Prostate gland (tissue), 2 donors: ENCODE measurements at regions not wholly inside any gene's neighbourhood (a gene's known extent, or its start where the extent isn't known, plus 50 kb on each side); places are given as distances from the start of the nearest gene placed in this dataset.

Experiments
- DNase-seq: peaks from one replicate; pipeline ENCODE4 v3.0.0-alpha.2; 2019; ENCODE audit warnings: low spot score
- H3K27ac ChIP-seq, 2 donors: fragments of 200-600 bp; sonication (generic); 2 replicates each; pipeline ENCODE4 v1.5.1; 2017 to 2019
- H3K27me3 ChIP-seq: fragments of 200-600 bp; sonication (generic); replicated peaks from 2 replicates; pipeline ENCODE4 v1.5.1; 2019; ENCODE audit not compliant: insufficient read depth
- H3K36me3 ChIP-seq, 2 donors: fragments of 200-600 bp; sonication (generic); 1 replicate in 1 of 2; 2 replicates in 1 of 2; pipeline versions ENCODE4 v1.5.1 to v1.8.1; 2017 to 2019
- H3K4me1 ChIP-seq: fragments of 200-600 bp; sonication (generic); replicated peaks from 2 replicates; pipeline ENCODE4 v1.5.1; 2019
- H3K4me3 ChIP-seq, 2 donors: fragments of 200-600 bp; sonication (generic); 2 replicates each; pipeline ENCODE4 v1.5.1; 2017 to 2019
- H3K9me3 ChIP-seq: fragments of 200-600 bp; sonication (generic); 2 replicates; pipeline ENCODE4 v1.5.1; 2017
- POLR2A ChIP-seq: fragments of 450-650 bp; IDR thresholded peaks from one replicate; pipeline ENCODE4 v1.6.1; 2016; ENCODE audit warnings: antibody characterized with exemption, mild to moderate bottlenecking
- POLR2AphosphoS5 ChIP-seq: sonication (generic); formaldehyde crosslinking; IDR thresholded peaks from one replicate; pipeline ENCODE4 v1.6.1; 2017; ENCODE audit warnings: antibody characterized with exemption
- WGBS: methylation state at CpG from one replicate; pipeline ENCODE4 v1.1.5; 2018; 5-methylcytosine and 5-hydroxymethylcytosine counted together
- intact Hi-C: fragments of 100-400 bp; cut with DNase I; formaldehyde crosslinking; loops from one replicate; pipeline ENCODE4 v1.14.2; 2022
- TF ChIP-seq, protein P1 (sequence below), 4 experiments: fragments of 200-600 bp in 2 of 4; fragments of 450-650 bp in 2 of 4; sonication (generic) in 2 of 4; IDR thresholded peaks; 1 replicate in 3 of 4; 2 replicates in 1 of 4; pipeline ENCODE4 v1.5.1; 2016 to 2019; ENCODE audit warnings: antibody characterized with exemption in 4 of 4, mild to moderate bottlenecking in 2 of 4, moderate library complexity in 2 of 4

DNA sequence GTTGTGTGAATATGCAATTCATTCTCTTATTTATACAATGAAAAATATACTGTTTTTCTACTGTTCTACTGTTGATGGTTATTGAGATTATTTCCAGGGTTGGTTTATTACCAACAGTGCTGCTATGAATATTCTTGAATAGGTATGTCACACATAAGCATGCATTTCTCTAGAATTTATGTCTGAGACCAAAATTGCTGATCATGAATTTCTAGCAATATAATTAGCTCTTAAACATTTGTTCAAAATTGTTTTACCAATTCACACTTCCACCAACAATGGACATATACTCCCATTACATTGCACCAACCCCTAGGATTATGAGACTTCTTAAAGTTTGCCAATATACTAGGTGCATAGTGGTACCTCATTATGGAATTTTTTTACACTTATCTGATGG, 164.1 kb upstream of the KCNQ5 start:
- TF ChIP-seq POLR2A = no peak
- TF ChIP-seq, protein P1, sequence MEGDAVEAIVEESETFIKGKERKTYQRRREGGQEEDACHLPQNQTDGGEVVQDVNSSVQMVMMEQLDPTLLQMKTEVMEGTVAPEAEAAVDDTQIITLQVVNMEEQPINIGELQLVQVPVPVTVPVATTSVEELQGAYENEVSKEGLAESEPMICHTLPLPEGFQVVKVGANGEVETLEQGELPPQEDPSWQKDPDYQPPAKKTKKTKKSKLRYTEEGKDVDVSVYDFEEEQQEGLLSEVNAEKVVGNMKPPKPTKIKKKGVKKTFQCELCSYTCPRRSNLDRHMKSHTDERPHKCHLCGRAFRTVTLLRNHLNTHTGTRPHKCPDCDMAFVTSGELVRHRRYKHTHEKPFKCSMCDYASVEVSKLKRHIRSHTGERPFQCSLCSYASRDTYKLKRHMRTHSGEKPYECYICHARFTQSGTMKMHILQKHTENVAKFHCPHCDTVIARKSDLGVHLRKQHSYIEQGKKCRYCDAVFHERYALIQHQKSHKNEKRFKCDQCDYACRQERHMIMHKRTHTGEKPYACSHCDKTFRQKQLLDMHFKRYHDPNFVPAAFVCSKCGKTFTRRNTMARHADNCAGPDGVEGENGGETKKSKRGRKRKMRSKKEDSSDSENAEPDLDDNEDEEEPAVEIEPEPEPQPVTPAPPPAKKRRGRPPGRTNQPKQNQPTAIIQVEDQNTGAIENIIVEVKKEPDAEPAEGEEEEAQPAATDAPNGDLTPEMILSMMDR (IDR thresholded peaks at IDR 0.05) = no peak
- Histone ChIP-seq H3K4me1 (no peaks in the 10 kb centered on the region), H3K27ac (no peak overlapping the region), H3K36me3 (no peaks in the 10 kb centered on the region), H3K9me3 (no peaks in the 10 kb centered on the region), H3K27me3 (no peaks in the 10 kb centered on the region), H3K4me3 (no peak overlapping the region)
- intact Hi-C loops = no loop called here
- no peak for DNase-seq

DNA sequence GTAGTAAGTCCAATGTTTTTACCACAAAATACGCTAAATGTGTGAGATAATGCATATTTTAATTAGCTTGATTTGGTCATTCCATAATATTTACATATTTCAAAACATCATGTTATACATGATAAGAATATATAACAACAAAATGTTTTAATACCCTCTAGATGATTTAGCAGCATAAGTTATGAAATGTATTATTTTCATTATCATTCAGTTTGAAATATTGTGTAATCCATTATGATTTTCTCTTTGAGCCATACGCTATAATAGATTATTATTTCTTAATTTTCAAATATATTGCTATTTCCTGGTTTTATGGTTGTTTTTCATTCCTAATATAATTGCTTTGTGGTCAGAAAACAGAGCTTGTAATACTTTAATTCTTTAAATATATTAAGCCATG, 163.3 kb upstream of the KCNQ5 start:
- TF ChIP-seq POLR2AphosphoS5 (no peak), POLR2A (no peak)
- TF ChIP-seq, protein P1 (IDR thresholded peaks at IDR 0.05) = no peak
- H3K27ac ChIP-seq = no peak overlapping the region
- intact Hi-C loops = no loop called here
- 66% methylated on average over 2 of the region's 2 CpGs for WGBS
- no peaks in the 10 kb centered on the region for H3K27me3 ChIP-seq
- no peaks in the 10 kb centered on the region for H3K4me1 ChIP-seq
- DNase-seq = no peak
- H3K4me3 ChIP-seq = no peak overlapping the region
- H3K9me3 ChIP-seq = no peaks in the 10 kb centered on the region
- H3K36me3 ChIP-seq = no peaks in the 10 kb centered on the region

DNA sequence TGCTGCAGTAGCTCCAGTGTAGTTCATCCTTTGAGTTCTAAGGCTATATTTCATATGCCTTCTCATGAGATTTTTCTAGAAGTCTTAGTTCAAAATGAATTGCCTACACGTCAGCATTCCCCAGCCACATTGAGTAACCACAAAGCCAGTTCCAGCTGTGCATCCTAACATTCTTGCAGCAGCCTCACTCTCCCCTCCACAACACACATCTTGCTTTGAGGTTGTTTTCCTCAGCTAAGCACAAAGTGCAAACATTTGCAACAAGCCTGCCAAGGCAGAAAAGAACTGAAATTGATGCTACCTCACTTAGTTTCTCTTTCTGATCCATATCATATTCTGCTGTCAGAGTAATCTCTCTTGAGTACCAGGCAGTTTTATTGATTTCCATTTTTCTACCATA, 160.7 kb upstream of the KCNQ5 start:
- Histone ChIP-seq H3K27me3 (no peaks in the 10 kb centered on the region), H3K4me3 (no peak overlapping the region), H3K9me3 (no peaks in the 10 kb centered on the region), H3K36me3 (no peaks in the 10 kb centered on the region), H3K27ac (no peak overlapping the region), H3K4me1 (no peaks in the 10 kb centered on the region)
- intact Hi-C loops = no loop called here
- 53% methylated on average over 1 of the region's 1 CpG for WGBS
- no peak for TF ChIP-seq POLR2A
- TF ChIP-seq, protein P1 (IDR thresholded peaks at IDR 0.05) = no peak
- TF ChIP-seq POLR2AphosphoS5 = no peak
- no peak for DNase-seq

DNA sequence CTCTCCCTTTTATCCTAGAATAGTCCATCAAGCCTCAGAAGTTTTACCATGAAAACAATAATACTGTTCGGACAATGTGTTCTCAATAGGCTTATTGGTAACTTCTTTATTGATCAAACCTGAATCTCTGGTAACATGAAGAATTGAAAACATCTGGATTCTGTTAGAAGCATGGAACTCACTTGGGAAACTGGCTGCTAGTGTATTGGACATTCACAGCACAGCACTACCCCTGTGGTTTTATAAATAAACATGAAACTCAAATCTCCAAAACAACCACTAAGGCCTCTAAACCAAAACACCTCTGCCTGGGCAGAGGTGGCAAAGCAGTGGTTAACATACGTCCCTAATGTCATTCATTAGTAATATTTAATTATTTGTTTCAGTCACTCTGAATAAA, 157.6 kb upstream of the KCNQ5 start:
- Histone ChIP-seq H3K9me3 (no peaks in the 10 kb centered on the region), H3K27me3 (no peaks in the 10 kb centered on the region), H3K27ac (no peak overlapping the region), H3K36me3 (no peaks in the 10 kb centered on the region), H3K4me1 (no peaks in the 10 kb centered on the region), H3K4me3 (no peak overlapping the region)
- TF ChIP-seq, protein P1 (IDR thresholded peaks at IDR 0.05) = no peak
- TF ChIP-seq POLR2A (no peak), POLR2AphosphoS5 (no peak)
- no peak for DNase-seq
- WGBS = 81% methylated on average over 2 of the region's 2 CpGs
- intact Hi-C loops = no loop called here

DNA sequence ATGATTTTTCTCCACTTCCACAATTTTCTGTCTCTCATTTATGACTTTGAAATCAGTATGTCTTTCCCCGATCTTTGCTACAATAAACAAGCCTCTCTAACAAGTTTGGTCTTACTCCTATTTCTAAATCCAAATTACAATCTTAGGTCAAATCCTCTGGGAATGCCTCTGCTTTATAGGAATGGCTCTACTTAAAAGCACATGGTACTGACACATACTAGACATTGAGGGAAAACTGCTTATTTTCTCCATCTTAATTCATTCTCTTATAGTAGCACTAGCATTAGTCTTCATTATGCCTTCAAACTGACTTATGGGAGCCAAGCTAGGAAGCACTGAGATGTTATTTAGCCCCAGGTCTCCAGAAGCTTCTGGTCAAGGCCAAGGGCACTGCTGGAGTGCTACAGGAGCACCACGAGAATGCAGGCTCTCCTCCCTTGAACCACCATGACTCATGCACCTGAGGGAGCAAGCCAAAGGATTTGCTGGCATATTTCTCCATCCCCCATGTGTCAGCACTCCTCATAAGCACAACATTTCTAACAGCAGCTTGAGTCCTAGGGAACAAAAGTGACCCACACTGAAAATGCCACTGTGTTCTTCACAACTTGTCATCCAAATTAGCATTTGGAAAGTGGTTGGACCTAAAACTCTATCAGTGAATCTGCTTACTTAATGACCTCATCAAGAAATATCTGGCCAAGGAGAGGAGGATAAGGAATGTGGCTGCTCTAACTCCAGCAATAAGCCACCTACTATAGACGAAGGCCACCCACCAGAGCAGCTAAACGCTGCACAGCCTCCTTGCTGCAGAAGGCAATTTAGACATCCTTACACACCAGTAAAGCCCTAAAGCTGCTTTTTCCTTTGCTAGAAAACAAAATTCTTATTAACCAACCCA, 156.8 kb upstream of the KCNQ5 start:
- no peaks in the 10 kb centered on the region for H3K27me3 ChIP-seq
- TF ChIP-seq POLR2A = no peak
- no peak for TF ChIP-seq POLR2AphosphoS5
- TF ChIP-seq, protein P1 (IDR thresholded peaks at IDR 0.05) = no peak
- no peak for DNase-seq
- H3K9me3 ChIP-seq = no peaks in the 10 kb centered on the region
- H3K4me1 ChIP-seq = no peaks in the 10 kb centered on the region
- WGBS = 57% methylated on average over 4 of the region's 4 CpGs
- no peak overlapping the region for H3K4me3 ChIP-seq
- no peaks in the 10 kb centered on the region for H3K36me3 ChIP-seq
- intact Hi-C loops = no loop called here
- no peak overlapping the region for H3K27ac ChIP-seq
